ENCODE measurements at regions not wholly inside any gene's neighbourhood (a gene's known extent, or its start where the extent isn't known, plus 50 kb on each side); places are given as distances from the start of the nearest gene placed in this dataset.

GRCh38 chr2:134161170-134161547 is 92.7 kb upstream of the MGAT5 start:
- Histone ChIP-seq H3K27ac (ENCODE audit: low read depth, low read length) (no peak overlapping the region), H2AFZ (ENCODE audit: low read length) (no peak overlapping the region), H3K4me3 (ENCODE audit: extremely low read depth in 1 of 4, insufficient read depth in 2 of 4, low read depth in 3 of 4, low read length in 4 of 4) (no peak overlapping the region), H2BK20ac (ENCODE audit: low read length) (no peak overlapping the region), H4K20me1 (replicated peaks in 1 of 2; ENCODE audit: control insufficient read depth in 1 of 2, insufficient read depth in 2 of 2, low read length in 2 of 2) (peaks cover 2 to 4% of the 10 kb centered on the region in 2 experiments), H3K4me1 (replicated peaks in 1 of 4; ENCODE audit: control insufficient read depth in 3 of 4, insufficient read depth in 4 of 4, low read length in 3 of 4) (peaks cover 9 to 29% (median 18%) of the 10 kb centered on the region in 4 experiments), H3K18ac (ENCODE audit: extremely low read depth, low read length) (no peak overlapping the region), H3K56ac (replicated peaks; ENCODE audit: insufficient read length, low read depth, low read length) (no peak overlapping the region), H4K8ac (ENCODE audit: extremely low read depth, insufficient read depth, low read length) (no peak overlapping the region), H3K36me3 (ENCODE audit: control insufficient read depth in 2 of 4, insufficient read depth in 4 of 4, low read length in 3 of 4) (peaks cover 0 to 2% (median under 1%) of the 10 kb centered on the region in 4 experiments; a peak in 1 of 8 replicates), H3K27me3 (replicated peaks in 1 of 4; ENCODE audit: control insufficient read depth in 3 of 4, extremely low read depth in 1 of 4, insufficient read depth in 3 of 4, low read length in 3 of 4) (no peaks in the 10 kb centered on the region), H2BK120ac (replicated peaks; ENCODE audit: low read depth, low read length) (no peak overlapping the region), H2BK15ac (ENCODE audit: low read length) (no peak overlapping the region), H3K9ac (replicated peaks in 1 of 4; ENCODE audit: extremely low read depth in 1 of 4, low read depth in 3 of 4, low read length in 3 of 4) (no peak overlapping the region), H4K91ac (replicated peaks; ENCODE audit: insufficient read length, low read length) (no peak overlapping the region), H2AK5ac (ENCODE audit: low read depth, low read length) (no peak overlapping the region), H3K4me2 (ENCODE audit: insufficient read depth in 1 of 2, low read depth in 2 of 2, low read length in 2 of 2) (no peak overlapping the region), H3K9me3 (ENCODE audit: insufficient read depth in 2 of 2, low read depth in 1 of 2, low read length in 1 of 2) (no peaks in the 10 kb centered on the region), H4K5ac (ENCODE audit: insufficient read length, low read depth, low read length) (no peak overlapping the region), H2BK5ac (ENCODE audit: low read depth, low read length) (no peak overlapping the region), H3K79me1 (ENCODE audit: low read depth, low read length) (peaks cover 17% of the 10 kb centered on the region; the same call in 1 of the 2 replicates), H3K4ac (replicated peaks; ENCODE audit: insufficient read length, low read depth, low read length) (no peak overlapping the region), H3K23me2 (ENCODE audit: low read depth, low read length) (no peaks in the 10 kb centered on the region), H3K14ac (ENCODE audit: insufficient read length) (no peak overlapping the region), H2BK12ac (ENCODE audit: low read depth, low read length) (no peak overlapping the region), H3K79me2 (ENCODE audit: control insufficient read depth in 1 of 2, insufficient read depth in 2 of 2, low read length in 2 of 2) (peaks cover 4 to 88% of the 10 kb centered on the region in 2 experiments; a peak in 3 of 4 replicates), H3K23ac (ENCODE audit: insufficient read length) (no peak overlapping the region)
- POLR2A ChIA-PET (ENCODE audit: partially characterized antibody) = interaction anchor here (0.8 kb wide), 1 partner anchor 17 kb away, joined by 3 read pairs; no protein-coding TSS in a partner anchor
- FAIRE-seq (no peak), DNase-seq (ENCODE audit: low read depth in 1 of 2, low spot score in 2 of 2) (no peak)
- CTCF ChIA-PET (ENCODE audit: partially characterized antibody) = interaction anchor here (0.6 to 3.3 kb wide), 3 partner anchors 45 to 290 kb away, joined by 3 to 14 read pairs (median 4); no protein-coding TSS in a partner anchor
- TF ChIP-seq CHD1 (IDR thresholded peaks at IDR 0.05; ENCODE audit: low read depth, low read length) (no peak), PHF8 (conservative IDR thresholded peaks at IDR 0.05; ENCODE audit: low read depth, low read length) (no peak), NRF1 (IDR thresholded peaks at IDR 0.05; ENCODE audit: low read depth, low read length) (no peak), SIX5 (IDR thresholded peaks at IDR 0.05; ENCODE audit: low read depth, low read length) (no peak), TAF1 (IDR thresholded peaks at IDR 0.05; ENCODE audit: low read depth, low read length) (no peak), TEAD4 (IDR thresholded peaks at IDR 0.05; ENCODE audit: low read depth, low read length) (no peak)
- WGBS, 2 experiments (ENCODE audit: extremely low coverage in 1 of 2, insufficient coverage in 1 of 2, insufficient read length in 1 of 2, insufficient replicate concordance in 2 of 2, low coverage in 1 of 2, low lambda C conversion rate in 2 of 2, missing lambda C conversion rate in 1 of 2) = 85% methylated on average over 4 of the region's 4 CpGs; no CpG with 5 or more reads in 1 of the 2 experiments

Measured in H1 (cell line).